K562 (cell line): ENCODE measurements at regions not wholly inside any gene's neighbourhood (a gene's known extent, or its start where the extent isn't known, plus 50 kb on each side); places are given as distances from the start of the nearest gene placed in this dataset.
A peak's percentile ranks its signal among the peaks of the same experiment; 100 is the strongest.

Source experiments
- FIP1L1 ChIP-seq: fragments of 200-400 bp; formaldehyde crosslinking; IDR thresholded peaks from 2 replicates; pipeline ENCODE4 v1.6.1; 2018; ENCODE audit warnings: mild to moderate bottlenecking, low read depth, low read length; ENCODE audit not compliant: poor library complexity, severe bottlenecking
- HBP1 ChIP-seq: fragments of 450-650 bp; formaldehyde crosslinking; IDR thresholded peaks from 2 replicates; pipeline ENCODE4 v1.4.0; 2022; ENCODE audit warnings: missing genetic modification characterization
- RREB1 ChIP-seq: fragments of 250-450 bp; sonication (Bioruptor Pico); IDR thresholded peaks from 2 replicates; pipeline ENCODE4 v1.4.0; 2020
- ZFP91 ChIP-seq: sonication (generic); formaldehyde crosslinking; IDR thresholded peaks from 2 replicates; pipeline ENCODE4 v1.8.0; 2022; ENCODE audit warnings: mild to moderate bottlenecking, missing genetic modification reagents
- ZNF407 ChIP-seq: fragments of 450-650 bp; IDR thresholded peaks from 2 replicates; pipeline ENCODE4 v1.6.1; 2016; ENCODE audit warnings: low read depth
- ZNF699 ChIP-seq: fragments of 250-450 bp; sonication (Bioruptor Pico); IDR thresholded peaks from 2 replicates; pipeline ENCODE4 v1.8.0; 2021; ENCODE audit warnings: mild to moderate bottlenecking, moderate library complexity; ENCODE audit not compliant: insufficient replicate concordance

GRCh38 chr12:126907900-126908764 lies 1358.8 kb upstream of the TMEM132C start (continued):
- TF ChIP-seq ZNF407: no peak
- TF ChIP-seq ZNF699: peak; percentile 85
- TF ChIP-seq ZFP91 (CRISPR knock-in tag): no peak
- peak; percentile 99 for TF ChIP-seq HBP1 (CRISPR knock-in tag)
- peak; percentile 99 for TF ChIP-seq RREB1 (CRISPR knock-in tag)
- no peak for TF ChIP-seq FIP1L1
